Loucy (cell line): ENCODE measurements at regions not wholly inside any gene's neighbourhood (a gene's known extent, or its start where the extent isn't known, plus 50 kb on each side); places are given as distances from the start of the nearest gene placed in this dataset.

Source experiments
- H2AFZ ChIP-seq: fragments of 200-600 bp; sonication (generic); 2 replicates; pipeline ENCODE4 v1.6.0; 2016; ENCODE audit warnings: antibody characterized with exemption, mild to moderate bottlenecking, low read length, moderate library complexity
- H3F3A ChIP-seq: fragments of 200-600 bp; 2 replicates; pipeline ENCODE4 v1.6.0; 2016; ENCODE audit warnings: antibody characterized with exemption, low read depth, mild to moderate bottlenecking
- H3K27me3 ChIP-seq: fragments of 200-600 bp; sonication (generic); 2 replicates; pipeline ENCODE4 v1.6.1; 2014; ENCODE audit warnings: low read length, mild to moderate bottlenecking; ENCODE audit not compliant: insufficient read depth, poor library complexity, severe bottlenecking
- H3K36me3 ChIP-seq: fragments of 200-600 bp; sonication (generic); 2 replicates; pipeline ENCODE4 v1.6.1; 2016; ENCODE audit warnings: low read length; ENCODE audit not compliant: insufficient read depth
- H3K4me1 ChIP-seq: fragments of 200-600 bp; sonication (generic); 2 replicates; pipeline ENCODE4 v1.5.1; 2014; ENCODE audit warnings: low read length, mild to moderate bottlenecking; ENCODE audit not compliant: insufficient read depth, poor library complexity, severe bottlenecking
- H3K4me2 ChIP-seq: fragments of 200-600 bp; sonication (generic); 2 replicates; pipeline ENCODE4 v1.6.0; 2014; ENCODE audit warnings: antibody characterized with exemption, low read length, low read depth, mild to moderate bottlenecking; ENCODE audit not compliant: poor library complexity, severe bottlenecking
- H3K4me3 ChIP-seq: fragments of 200-600 bp; sonication (generic); 2 replicates; pipeline ENCODE4 v1.5.1; 2014; ENCODE audit warnings: low read length, mild to moderate bottlenecking, mixed read lengths; ENCODE audit not compliant: poor library complexity, severe bottlenecking
- H3K79me2 ChIP-seq: fragments of 200-600 bp; sonication (generic); 2 replicates; pipeline ENCODE4 v1.6.1; 2014; ENCODE audit warnings: low read length; ENCODE audit not compliant: insufficient read depth
- H3K9ac ChIP-seq: fragments of 200-600 bp; sonication (generic); 2 replicates; pipeline ENCODE4 v1.6.0; 2014; ENCODE audit warnings: mild to moderate bottlenecking, low read depth, low read length, moderate library complexity; ENCODE audit not compliant: poor library complexity, severe bottlenecking
- H3K9me2 ChIP-seq: fragments of 200-600 bp; sonication (generic); replicated peaks from 2 replicates; pipeline ENCODE4 v1.6.1; 2016; ENCODE audit warnings: low read depth, low read length, mixed read lengths
- H3K9me3 ChIP-seq: fragments of 200-600 bp; sonication (generic); 2 replicates; pipeline ENCODE4 v1.6.1; 2014; ENCODE audit warnings: mild to moderate bottlenecking, antibody characterized with exemption, low read length, low read depth; ENCODE audit not compliant: insufficient read depth
- H4K20me1 ChIP-seq: fragments of 200-600 bp; sonication (generic); 2 replicates; pipeline ENCODE4 v1.6.0; 2014; ENCODE audit warnings: antibody characterized with exemption, low read length, mild to moderate bottlenecking; ENCODE audit not compliant: insufficient read depth, poor library complexity, severe bottlenecking
- CTCF ChIP-seq: fragments of 200-600 bp; sonication (generic); conservative IDR thresholded peaks from 2 replicates; pipeline ENCODE4 v1.5.1; 2014; ENCODE audit warnings: mild to moderate bottlenecking, antibody characterized with exemption, low read length
- EZH2phosphoT487 ChIP-seq: fragments of 200-600 bp; IDR thresholded peaks from 2 replicates; pipeline ENCODE4 v1.6.1; 2018; ENCODE audit warnings: antibody characterized with exemption, mild to moderate bottlenecking, moderate library complexity, borderline replicate concordance

- Histone ChIP-seq H3F3A (no peaks in the 10 kb centered on the region), H3K9ac (no peak overlapping the region), H4K20me1 (no peaks in the 10 kb centered on the region), H3K36me3 (no peaks in the 10 kb centered on the region), H3K79me2 (no peaks in the 10 kb centered on the region), H3K4me2 (no peak overlapping the region), H3K4me1 (no peaks in the 10 kb centered on the region), H2AFZ (no peak overlapping the region), H3K27me3 (no peaks in the 10 kb centered on the region), H3K4me3 (no peak overlapping the region), H3K9me3 (no peaks in the 10 kb centered on the region), H3K9me2 (no peaks in the 10 kb centered on the region)
- TF ChIP-seq CTCF (no peak), EZH2phosphoT487 (no peak)
Observed at GRCh38 chr3:157639756-157640426, 136.7 kb upstream of the VEPH1 start.

GRCh38 chr3:157637866-157638265, 134.7 kb upstream of the VEPH1 start:
- no peaks in the 10 kb centered on the region for H3K4me1 ChIP-seq
- H3K4me3 ChIP-seq, result no peak overlapping the region
- no peaks in the 10 kb centered on the region for H3K27me3 ChIP-seq
- H3F3A ChIP-seq, result no peaks in the 10 kb centered on the region
- H3K4me2 ChIP-seq, result no peak overlapping the region
- TF ChIP-seq EZH2phosphoT487, result no peak
- no peak for TF ChIP-seq CTCF
- no peaks in the 10 kb centered on the region for H3K36me3 ChIP-seq
- no peaks in the 10 kb centered on the region for H3K9me2 ChIP-seq
- no peaks in the 10 kb centered on the region for H4K20me1 ChIP-seq
- H2AFZ ChIP-seq, result no peak overlapping the region
- no peak overlapping the region for H3K9ac ChIP-seq
- H3K79me2 ChIP-seq, result no peaks in the 10 kb centered on the region
- no peaks in the 10 kb centered on the region for H3K9me3 ChIP-seq

GRCh38 chr3:157633241-157633640, 130.0 kb upstream of the VEPH1 start:
- TF ChIP-seq EZH2phosphoT487 (no peak), CTCF (no peak)
- H2AFZ ChIP-seq, result no peak overlapping the region
- no peaks in the 10 kb centered on the region for H3K9me3 ChIP-seq
- no peak overlapping the region for H3K9ac ChIP-seq
- no peaks in the 10 kb centered on the region for H3K27me3 ChIP-seq
- no peaks in the 10 kb centered on the region for H3K79me2 ChIP-seq
- no peaks in the 10 kb centered on the region for H4K20me1 ChIP-seq
- H3K9me2 ChIP-seq, result no peaks in the 10 kb centered on the region
- H3K4me1 ChIP-seq, result no peaks in the 10 kb centered on the region
- no peaks in the 10 kb centered on the region for H3F3A ChIP-seq
- H3K36me3 ChIP-seq, result no peaks in the 10 kb centered on the region
- no peak overlapping the region for H3K4me2 ChIP-seq
- no peak overlapping the region for H3K4me3 ChIP-seq
